ENCODE measurements at regions not wholly inside any gene's neighbourhood (a gene's known extent, or its start where the extent isn't known, plus 50 kb on each side); places are given as distances from the start of the nearest gene placed in this dataset.

GRCh38 chr2:239482778-239483712 is 82.2 kb upstream of the HDAC4 start:
- H3K27ac ChIP-seq (ENCODE audit: insufficient read depth, low read length) = no peak overlapping the region
- H3K4me2 ChIP-seq (ENCODE audit: extremely low read depth, insufficient read depth, low read length) = no peak overlapping the region
- TF ChIP-seq EZH2 (IDR thresholded peaks at IDR 0.05; ENCODE audit: low read length, missing control alignments) (no peak), CTCF (conservative IDR thresholded peaks at IDR 0.05 in 1 of 2, IDR thresholded peaks at IDR 0.05 in 1 of 2; ENCODE audit: low read depth in 1 of 2, low read length in 2 of 2) (no peak)
- no peak overlapping the region for H2AFZ ChIP-seq (ENCODE audit: low read length)
- H3K27me3 ChIP-seq (ENCODE audit: control insufficient read depth, insufficient read depth, low read length) = no peaks in the 10 kb centered on the region
- no peak overlapping the region for H3K9ac ChIP-seq (ENCODE audit: insufficient read depth, low read length)
- no peaks in the 10 kb centered on the region for H4K20me1 ChIP-seq (ENCODE audit: control insufficient read depth, extremely low read depth, insufficient read depth, low read length)
- no peaks in the 10 kb centered on the region for H3K4me1 ChIP-seq (ENCODE audit: control insufficient read depth, extremely low read depth, insufficient read depth, low read length)
- H3K9me3 ChIP-seq (ENCODE audit: control insufficient read depth, insufficient read depth, low read depth, low read length) = no peaks in the 10 kb centered on the region
- DNase-seq (ENCODE audit: low read depth in 2 of 2) = peak in 1 of 2 donors; percentile 9
- H3K79me2 ChIP-seq (ENCODE audit: control insufficient read depth, insufficient read depth, low read length) = no peaks in the 10 kb centered on the region
- H3K4me3 ChIP-seq (replicated peaks in 1 of 4; ENCODE audit: control extremely low read depth in 1 of 4, insufficient read depth in 1 of 4, low read depth in 3 of 4, low read length in 4 of 4) = no peak overlapping the region
- no peaks in the 10 kb centered on the region for H3K36me3 ChIP-seq (ENCODE audit: control insufficient read depth, insufficient read depth, low read length)

- H3K4me2 ChIP-seq (ENCODE audit: extremely low read depth, insufficient read depth, low read length) = no peak overlapping the region
- H3K9ac ChIP-seq (ENCODE audit: insufficient read depth, low read length) = no peak overlapping the region
- H3K4me3 ChIP-seq (replicated peaks in 1 of 4; ENCODE audit: control extremely low read depth in 1 of 4, insufficient read depth in 1 of 4, low read depth in 3 of 4, low read length in 4 of 4) = no peak overlapping the region
- H4K20me1 ChIP-seq (ENCODE audit: control insufficient read depth, extremely low read depth, insufficient read depth, low read length) = no peaks in the 10 kb centered on the region
- H3K27ac ChIP-seq (ENCODE audit: insufficient read depth, low read length) = no peak overlapping the region
- H3K4me1 ChIP-seq (ENCODE audit: control insufficient read depth, extremely low read depth, insufficient read depth, low read length) = no peaks in the 10 kb centered on the region
- no peaks in the 10 kb centered on the region for H3K79me2 ChIP-seq (ENCODE audit: control insufficient read depth, insufficient read depth, low read length)
- no peaks in the 10 kb centered on the region for H3K36me3 ChIP-seq (ENCODE audit: control insufficient read depth, insufficient read depth, low read length)
- TF ChIP-seq CTCF (conservative IDR thresholded peaks at IDR 0.05 in 1 of 2, IDR thresholded peaks at IDR 0.05 in 1 of 2; ENCODE audit: low read depth in 1 of 2, low read length in 2 of 2) (no peak), EZH2 (IDR thresholded peaks at IDR 0.05; ENCODE audit: low read length, missing control alignments) (no peak)
- H3K27me3 ChIP-seq (ENCODE audit: control insufficient read depth, insufficient read depth, low read length) = no peaks in the 10 kb centered on the region
- H3K9me3 ChIP-seq (ENCODE audit: control insufficient read depth, insufficient read depth, low read depth, low read length) = no peaks in the 10 kb centered on the region
- DNase-seq (ENCODE audit: low read depth in 2 of 2) = no peak
- H2AFZ ChIP-seq (ENCODE audit: low read length) = no peak overlapping the region
Observed at GRCh38 chr2:239479471-239479870, 78.7 kb upstream of the HDAC4 start.

DNA sequence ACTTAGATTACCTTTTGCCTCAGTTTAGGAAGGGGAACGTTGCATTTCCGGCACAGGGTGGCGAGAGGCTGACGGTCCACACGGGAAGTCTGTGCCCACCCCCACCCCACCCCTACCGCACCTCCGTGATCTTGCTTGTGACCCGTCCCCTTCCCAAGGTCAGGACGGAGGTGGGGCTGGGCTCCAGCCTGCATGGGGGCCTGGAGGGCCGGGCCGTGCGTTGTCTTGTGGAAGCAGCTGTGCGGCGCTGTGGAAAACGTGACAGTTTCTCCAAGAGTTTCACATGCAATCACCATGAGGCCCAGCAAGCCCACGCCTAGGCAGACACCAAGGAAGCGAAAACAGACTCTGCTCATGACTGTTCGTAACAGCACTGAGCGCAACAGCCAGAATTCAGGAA is 76.8 kb upstream of the HDAC4 start:
- DNase-seq (ENCODE audit: low read depth in 2 of 2) = no peak
- Histone ChIP-seq H3K4me3 (replicated peaks in 1 of 4; ENCODE audit: control extremely low read depth in 1 of 4, insufficient read depth in 1 of 4, low read depth in 3 of 4, low read length in 4 of 4) (no peak overlapping the region), H4K20me1 (ENCODE audit: control insufficient read depth, extremely low read depth, insufficient read depth, low read length) (no peaks in the 10 kb centered on the region), H3K36me3 (ENCODE audit: control insufficient read depth, insufficient read depth, low read length) (no peaks in the 10 kb centered on the region), H2AFZ (ENCODE audit: low read length) (no peak overlapping the region), H3K4me1 (ENCODE audit: control insufficient read depth, extremely low read depth, insufficient read depth, low read length) (no peaks in the 10 kb centered on the region), H3K27ac (ENCODE audit: insufficient read depth, low read length) (no peak overlapping the region), H3K79me2 (ENCODE audit: control insufficient read depth, insufficient read depth, low read length) (no peaks in the 10 kb centered on the region), H3K9ac (ENCODE audit: insufficient read depth, low read length) (no peak overlapping the region), H3K4me2 (ENCODE audit: extremely low read depth, insufficient read depth, low read length) (no peak overlapping the region), H3K27me3 (ENCODE audit: control insufficient read depth, insufficient read depth, low read length) (no peaks in the 10 kb centered on the region), H3K9me3 (ENCODE audit: control insufficient read depth, insufficient read depth, low read depth, low read length) (no peaks in the 10 kb centered on the region)
- TF ChIP-seq EZH2 (IDR thresholded peaks at IDR 0.05; ENCODE audit: low read length, missing control alignments) (no peak), CTCF (conservative IDR thresholded peaks at IDR 0.05 in 1 of 2, IDR thresholded peaks at IDR 0.05 in 1 of 2; ENCODE audit: low read depth in 1 of 2, low read length in 2 of 2) (no peak)
